Body of pancreas (tissue), 4 donors: ENCODE measurements at regions not wholly inside any gene's neighbourhood (a gene's known extent, or its start where the extent isn't known, plus 50 kb on each side); places are given as distances from the start of the nearest gene placed in this dataset.

Experiments used
- ATAC-seq: fragments of 150-250 bp; one replicate; pipeline ENCODE4 v1.9.1; 2016
- DNase-seq, 4 donors: peaks; one replicate each; pipeline ENCODE4 v3.0.0-alpha.2; 2019
- H3K27ac ChIP-seq, 4 donors: fragments of 200-600 bp; sonication (generic); 1 replicate in 3 of 4; 2 replicates in 1 of 4; pipeline versions ENCODE4 v1.5.1 to v1.6.1; 2016 to 2019; ENCODE audit warnings: mild to moderate bottlenecking in 1 of 4, mixed read lengths in 1 of 4, moderate library complexity in 1 of 4
- H3K27me3 ChIP-seq, 2 donors: fragments of 200-600 bp; sonication (generic); one replicate each; pipeline ENCODE4 v1.6.0; 2016; ENCODE audit warnings: mild to moderate bottlenecking in 1 of 2
- H3K36me3 ChIP-seq, 2 donors: fragments of 200-600 bp; sonication (generic); replicated peaks in 1 of 2; 2 replicates each; pipeline ENCODE4 v1.5.1; 2016; ENCODE audit warnings: low read depth in 2 of 2; ENCODE audit not compliant: insufficient read depth in 1 of 2
- H3K4me1 ChIP-seq: fragments of 200-600 bp; sonication (generic); one replicate; pipeline ENCODE4 v1.6.0; 2016
- H3K4me3 ChIP-seq, 2 donors: fragments of 200-600 bp; sonication (generic); 1 replicate in 1 of 2; 2 replicates in 1 of 2; pipeline ENCODE4 v1.5.1; 2016 to 2019
- H3K9me3 ChIP-seq, 3 donors: fragments of 200-600 bp; sonication (generic); 1 replicate in 2 of 3; 2 replicates in 1 of 3; pipeline ENCODE4 v1.5.1; 2016
- POLR2A ChIP-seq, 3 donors: fragments of 450-650 bp; IDR thresholded peaks; one replicate each; pipeline ENCODE4 v1.6.1; 2016; ENCODE audit warnings: antibody characterized with exemption in 3 of 3, mild to moderate bottlenecking in 2 of 3
- WGBS, 2 donors: methylation state at CpG; one replicate each; pipeline ENCODE4 v1.1.5; 2017; 5-methylcytosine and 5-hydroxymethylcytosine counted together
- intact Hi-C: fragments of 100-400 bp; cut with DNase I; formaldehyde crosslinking; loops from one replicate; pipeline ENCODE4 v1.15.1; 2023
- TF ChIP-seq, protein P1 (sequence below), 7 experiments: fragments of 450-650 bp in 4 of 7; fragments of 200-600 bp in 3 of 7; sonication (generic) in 3 of 7; IDR thresholded peaks; one replicate each; pipeline ENCODE4 v1.5.1; 2016 to 2019; ENCODE audit warnings: antibody characterized with exemption in 7 of 7

DNA sequence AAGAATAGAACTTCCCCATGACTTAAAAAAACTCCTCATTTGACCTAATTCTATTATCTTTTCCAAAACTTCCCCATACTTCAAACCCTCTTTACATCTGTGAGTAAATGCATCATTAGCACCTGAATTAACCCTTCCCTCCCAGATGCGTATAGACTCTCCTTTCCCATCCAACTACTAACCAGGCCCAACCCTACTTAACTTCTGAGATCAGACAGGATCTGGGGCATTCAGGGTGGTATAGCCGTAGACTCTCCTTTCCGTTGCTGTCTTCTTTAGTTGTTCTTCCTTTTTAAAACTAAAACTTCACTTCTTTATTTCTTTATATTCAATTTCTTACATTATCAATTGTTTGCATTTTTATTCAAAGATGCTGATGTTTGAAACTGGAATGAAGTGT is 165.2 kb downstream of the SLCO4C1 start:
- ATAC-seq: no peak
- Histone ChIP-seq H3K27ac (no peak overlapping the region), H3K9me3 (no peaks in the 10 kb centered on the region), H3K27me3 (no peaks in the 10 kb centered on the region), H3K4me3 (no peak overlapping the region), H3K36me3 (no peaks in the 10 kb centered on the region), H3K4me1 (no peaks in the 10 kb centered on the region)
- intact Hi-C loops: no loop called here
- TF ChIP-seq, protein P1, sequence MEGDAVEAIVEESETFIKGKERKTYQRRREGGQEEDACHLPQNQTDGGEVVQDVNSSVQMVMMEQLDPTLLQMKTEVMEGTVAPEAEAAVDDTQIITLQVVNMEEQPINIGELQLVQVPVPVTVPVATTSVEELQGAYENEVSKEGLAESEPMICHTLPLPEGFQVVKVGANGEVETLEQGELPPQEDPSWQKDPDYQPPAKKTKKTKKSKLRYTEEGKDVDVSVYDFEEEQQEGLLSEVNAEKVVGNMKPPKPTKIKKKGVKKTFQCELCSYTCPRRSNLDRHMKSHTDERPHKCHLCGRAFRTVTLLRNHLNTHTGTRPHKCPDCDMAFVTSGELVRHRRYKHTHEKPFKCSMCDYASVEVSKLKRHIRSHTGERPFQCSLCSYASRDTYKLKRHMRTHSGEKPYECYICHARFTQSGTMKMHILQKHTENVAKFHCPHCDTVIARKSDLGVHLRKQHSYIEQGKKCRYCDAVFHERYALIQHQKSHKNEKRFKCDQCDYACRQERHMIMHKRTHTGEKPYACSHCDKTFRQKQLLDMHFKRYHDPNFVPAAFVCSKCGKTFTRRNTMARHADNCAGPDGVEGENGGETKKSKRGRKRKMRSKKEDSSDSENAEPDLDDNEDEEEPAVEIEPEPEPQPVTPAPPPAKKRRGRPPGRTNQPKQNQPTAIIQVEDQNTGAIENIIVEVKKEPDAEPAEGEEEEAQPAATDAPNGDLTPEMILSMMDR (IDR thresholded peaks at IDR 0.05): no peak
- no peak for TF ChIP-seq POLR2A (IDR thresholded peaks at IDR 0.05)
- 75 to 87% methylated on average over 3 of the region's 3 CpGs for WGBS, 2 donors
- no peak for DNase-seq

DNA sequence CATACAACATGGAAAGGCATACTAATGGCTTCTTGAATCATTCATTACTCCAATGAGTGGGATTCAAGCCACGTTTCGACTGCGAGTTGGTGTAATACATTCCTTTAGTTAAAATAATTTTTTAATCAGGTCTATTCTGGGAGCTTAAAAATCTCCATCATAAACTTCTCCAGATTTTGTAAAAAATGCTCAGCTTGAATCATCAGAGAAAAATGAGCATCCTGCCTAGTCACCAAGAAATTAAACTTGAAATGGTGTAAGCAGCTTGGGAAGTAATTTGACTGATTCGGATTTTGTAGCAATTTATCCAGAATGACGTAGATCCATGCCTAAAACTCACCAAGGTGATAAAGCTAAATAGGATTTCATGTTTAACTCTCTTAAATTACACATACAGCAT is 165.7 kb downstream of the SLCO4C1 start:
- Histone ChIP-seq H3K4me1 (no peaks in the 10 kb centered on the region), H3K27me3 (no peaks in the 10 kb centered on the region), H3K4me3 (no peak overlapping the region), H3K27ac (no peak overlapping the region), H3K9me3 (no peaks in the 10 kb centered on the region), H3K36me3 (no peaks in the 10 kb centered on the region)
- ATAC-seq (no peak), DNase-seq (no peak)
- TF ChIP-seq, protein P1 (IDR thresholded peaks at IDR 0.05): no peak
- TF ChIP-seq POLR2A (IDR thresholded peaks at IDR 0.05): no peak
- intact Hi-C loops: no loop called here
- 79 to 85% methylated on average over 5 of the region's 5 CpGs for WGBS, 2 donors

DNA sequence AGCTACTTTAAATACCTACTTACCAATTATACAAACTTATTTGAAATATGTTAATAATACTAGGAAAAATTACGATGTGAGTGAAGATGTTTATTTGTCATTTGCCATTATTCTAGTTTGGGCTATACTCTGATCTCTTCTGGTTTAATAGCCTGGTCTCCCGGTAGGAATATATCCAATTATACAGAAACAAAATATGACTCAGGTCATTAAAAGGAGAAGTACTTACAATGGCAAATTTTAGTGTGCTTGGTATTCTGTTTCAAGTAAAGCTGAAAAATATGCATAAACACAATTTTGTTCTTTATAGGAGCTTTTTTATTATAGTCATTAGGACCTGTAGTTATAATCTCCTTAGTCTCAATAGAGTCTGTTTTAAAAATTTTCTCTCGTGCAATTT is 176.8 kb downstream of the SLCO4C1 start:
- H3K36me3 ChIP-seq: no peaks in the 10 kb centered on the region
- no peak for DNase-seq
- whole genome bisulfite sequencing, 2 donors: 71 to 76% methylated on average over 3 of the region's 3 CpGs
- no peak overlapping the region for H3K27ac ChIP-seq
- no peaks in the 10 kb centered on the region for H3K27me3 ChIP-seq
- no peaks in the 10 kb centered on the region for H3K9me3 ChIP-seq
- TF ChIP-seq, protein P1 (IDR thresholded peaks at IDR 0.05): no peak
- TF ChIP-seq POLR2A (IDR thresholded peaks at IDR 0.05): no peak
- no peak overlapping the region for H3K4me3 ChIP-seq
- H3K4me1 ChIP-seq: no peaks in the 10 kb centered on the region
- intact Hi-C loops: no loop called here
- ATAC-seq: no peak

DNA sequence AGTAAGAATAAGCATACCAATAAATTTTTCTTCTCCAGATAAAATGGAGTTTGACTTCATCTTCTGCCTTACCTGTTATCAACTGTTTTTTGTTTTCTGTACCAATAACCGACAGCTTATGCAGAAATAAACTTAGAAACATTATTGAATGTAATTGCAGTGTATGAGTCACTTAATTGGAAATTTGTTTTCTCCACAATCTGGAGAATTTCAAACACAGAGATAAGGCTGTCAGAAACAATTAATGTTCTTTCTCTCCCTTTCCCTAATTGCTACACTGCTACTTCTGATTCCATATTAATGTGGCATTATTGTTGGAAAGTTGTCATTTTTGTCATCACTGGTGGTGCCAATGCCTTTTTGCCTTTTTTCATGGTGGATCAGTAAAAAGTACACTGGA is 180.3 kb downstream of the SLCO4C1 start:
- no peak overlapping the region for H3K4me3 ChIP-seq
- H3K9me3 ChIP-seq: no peaks in the 10 kb centered on the region
- DNase-seq (no peak), ATAC-seq (no peak)
- intact Hi-C loops: no loop called here
- H3K36me3 ChIP-seq: no peaks in the 10 kb centered on the region
- TF ChIP-seq, protein P1 (IDR thresholded peaks at IDR 0.05): no peak
- no peak for TF ChIP-seq POLR2A (IDR thresholded peaks at IDR 0.05)
- no peaks in the 10 kb centered on the region for H3K27me3 ChIP-seq
- no peaks in the 10 kb centered on the region for H3K4me1 ChIP-seq
- H3K27ac ChIP-seq: no peak overlapping the region
- 26 to 55% methylated on average over 1 of the region's 1 CpG for WGBS, 2 donors

DNA sequence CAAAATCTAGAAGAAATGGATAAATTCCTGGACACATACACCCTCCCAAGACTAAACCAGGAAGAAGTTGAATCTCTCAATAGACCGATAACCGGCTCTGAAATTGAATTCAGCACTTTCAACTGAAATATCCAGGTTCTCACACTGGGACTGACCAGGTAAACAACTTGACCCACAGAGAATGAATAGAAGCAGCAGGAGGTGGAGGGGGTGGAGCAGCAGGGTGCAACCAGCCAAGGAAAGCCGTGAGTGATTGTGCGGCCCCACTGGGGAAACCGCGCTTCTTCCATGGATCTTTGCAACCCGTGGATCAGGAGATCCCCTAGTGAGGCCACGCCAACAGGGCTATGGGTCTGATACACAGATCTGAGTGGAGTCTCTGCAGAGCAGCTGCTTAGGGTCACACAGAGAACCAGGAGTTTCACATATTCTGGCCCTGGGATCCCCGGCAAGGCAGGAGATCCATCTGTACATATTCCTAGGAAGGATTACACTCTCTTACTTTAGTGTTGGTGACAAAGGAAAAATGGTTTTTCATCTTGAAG is 181.5 kb downstream of the SLCO4C1 start:
- no peaks in the 10 kb centered on the region for H3K4me1 ChIP-seq
- H3K4me3 ChIP-seq: no peak overlapping the region
- no peaks in the 10 kb centered on the region for H3K36me3 ChIP-seq
- intact Hi-C loops: no loop called here
- no peaks in the 10 kb centered on the region for H3K27me3 ChIP-seq
- DNase-seq (no peak), ATAC-seq (no peak)
- TF ChIP-seq, protein P1 (IDR thresholded peaks at IDR 0.05): no peak
- TF ChIP-seq POLR2A (IDR thresholded peaks at IDR 0.05): no peak
- H3K9me3 ChIP-seq: no peaks in the 10 kb centered on the region
- no peak overlapping the region for H3K27ac ChIP-seq
- WGBS, 2 donors: 51 to 68% methylated on average over 8 to 9 of the region's 9 CpGs
